Epidermal melanocyte (primary cell): ENCODE measurements at regions not wholly inside any gene's neighbourhood (a gene's known extent, or its start where the extent isn't known, plus 50 kb on each side); places are given as distances from the start of the nearest gene placed in this dataset.
"Not testable (repeated sequence)": the region's sequence is repeated elsewhere in the genome, so short reads cannot be mapped to it uniquely, and the experiment has no call there.

Experiments
- DNase-seq: peaks from one replicate; pipeline ENCODE4 v3.0.0; 2011; ENCODE audit warnings: low spot score; ENCODE audit not compliant: insufficient read length

DNA sequence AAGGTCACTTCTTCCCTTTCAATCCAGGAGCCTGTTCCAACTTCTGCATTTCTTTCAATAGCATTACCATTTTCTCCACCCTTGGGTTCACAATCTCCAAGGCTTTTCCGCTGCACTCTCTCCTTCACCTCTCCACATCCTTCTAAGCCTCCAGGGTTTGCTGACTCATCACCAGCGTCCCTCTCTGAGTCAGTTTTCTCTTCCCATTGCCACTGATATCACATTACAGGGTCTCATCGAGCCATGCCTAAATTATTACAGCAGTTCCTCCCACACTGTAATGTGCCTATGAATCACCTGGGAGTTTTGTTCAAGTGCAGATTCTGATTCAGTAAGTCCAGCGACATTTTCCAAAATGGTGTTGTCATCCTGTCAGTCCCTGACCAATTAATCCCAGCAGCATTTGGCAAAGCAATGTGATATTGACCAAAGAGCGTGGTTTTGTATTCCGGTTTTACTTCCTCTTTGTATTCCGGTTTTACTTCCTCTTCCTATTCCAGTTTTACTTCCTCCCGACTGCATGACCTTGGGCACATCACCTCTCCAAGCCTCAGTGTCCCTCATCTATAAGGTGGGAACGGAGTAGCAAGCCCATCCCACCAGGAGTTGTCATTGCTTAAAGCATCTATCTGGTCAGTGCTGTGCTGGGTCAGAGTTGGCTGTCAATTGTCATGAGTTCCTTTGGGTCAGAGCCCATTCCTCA is 208.3 kb upstream of the NBPF12 start:
- DNase-seq = not testable (repeated sequence)

DNA sequence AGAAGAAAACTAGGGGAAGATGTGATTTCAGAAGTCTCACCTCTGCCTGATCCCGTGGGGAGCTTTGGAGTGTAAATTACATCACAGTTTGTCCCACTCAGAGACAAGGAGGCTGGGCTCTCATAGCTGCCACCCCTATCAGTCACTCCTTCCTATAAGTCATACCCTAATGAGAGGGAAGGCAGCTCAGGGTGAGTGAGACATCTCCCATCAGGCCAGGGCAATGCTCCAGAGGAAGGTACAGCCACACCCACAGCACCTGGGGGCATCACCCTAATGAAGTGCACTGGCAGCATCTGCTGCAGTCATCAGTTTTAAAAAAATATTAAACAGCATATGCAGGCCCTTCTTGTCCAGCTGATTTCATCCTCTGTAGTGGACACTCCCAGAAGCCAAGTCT is 223.1 kb upstream of the NBPF12 start:
- DNase-seq = not testable (repeated sequence)

DNA sequence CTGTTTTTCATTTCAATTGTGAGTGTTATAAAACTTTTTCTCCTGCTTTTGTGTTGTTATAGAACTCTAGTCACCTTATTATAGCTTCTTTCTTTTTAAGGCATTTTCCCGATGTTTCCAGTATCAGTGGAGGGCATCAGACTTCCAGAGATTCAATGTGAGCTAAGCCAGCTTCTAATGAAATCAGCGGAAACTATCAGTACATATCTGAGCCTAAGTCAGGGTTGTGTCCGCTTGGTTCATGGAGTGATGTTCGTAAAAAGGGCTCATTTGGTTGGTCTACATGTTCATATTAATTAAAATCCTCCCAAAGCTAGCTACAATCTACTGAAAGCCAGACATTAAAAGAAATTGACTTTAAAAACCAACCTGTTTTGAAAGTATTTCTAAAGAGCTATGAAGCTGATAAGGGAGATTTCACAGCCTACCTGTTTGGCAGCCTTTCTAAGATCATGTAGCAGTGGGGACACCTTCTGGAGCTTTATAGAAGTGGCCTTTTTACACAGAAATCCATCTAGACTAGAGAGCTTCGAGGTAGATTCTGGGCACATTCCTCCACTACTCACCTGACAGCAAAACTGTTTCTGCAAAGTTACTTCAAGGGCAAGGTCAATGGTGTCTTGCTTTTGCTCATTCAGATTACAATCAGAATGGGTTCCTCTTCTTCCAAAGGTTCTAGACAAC is 227.1 kb upstream of the NBPF12 start:
- not testable (repeated sequence) for DNase-seq

DNA sequence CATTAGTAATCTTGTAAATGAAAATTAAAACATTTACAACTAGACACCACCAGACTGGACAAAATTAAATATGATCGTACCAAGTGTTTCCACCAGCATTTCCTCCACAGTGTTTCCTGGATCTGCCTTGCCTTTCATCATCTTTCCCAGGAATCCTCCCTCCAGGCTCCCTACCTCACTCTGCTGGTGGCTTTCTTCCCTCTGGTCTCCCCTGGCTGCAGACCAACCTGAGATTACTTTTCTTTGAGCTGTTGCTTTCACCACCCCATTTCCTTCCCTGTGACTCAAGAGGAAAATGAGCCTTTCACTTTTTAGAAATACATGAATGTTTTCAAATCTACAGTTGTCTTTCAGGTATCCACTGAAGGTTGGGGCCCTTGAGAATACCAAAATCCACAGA is 228.8 kb upstream of the NBPF12 start:
- not testable (repeated sequence) for DNase-seq

DNA sequence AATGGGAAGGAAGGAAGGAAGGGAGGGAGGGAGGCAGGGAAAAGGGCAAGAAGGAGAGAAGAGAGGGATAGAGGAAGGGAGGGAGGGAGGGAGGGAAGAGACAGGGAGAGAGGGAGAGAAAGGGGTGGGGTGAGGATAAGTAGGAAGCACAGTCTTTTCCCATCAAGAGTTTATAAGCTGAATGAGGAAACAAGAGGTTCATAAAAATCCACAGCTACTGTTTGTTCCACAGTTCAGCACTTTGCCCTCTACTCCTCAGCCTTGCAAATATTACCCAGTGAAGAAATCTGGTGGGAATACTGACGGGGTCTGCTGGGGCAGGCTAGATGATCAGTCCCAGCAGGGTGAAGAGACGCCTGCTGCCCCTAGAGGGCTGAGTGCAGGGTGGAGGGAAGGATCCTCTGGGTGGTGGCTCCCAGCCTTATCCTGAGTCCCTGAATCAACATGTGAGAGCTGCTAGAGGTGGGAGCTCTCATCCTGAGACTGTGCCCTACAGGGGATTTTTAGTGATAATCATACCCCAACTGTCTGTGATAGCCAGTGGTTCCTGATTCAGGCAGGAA is 233.9 kb upstream of the NBPF12 start:
- DNase-seq = not testable (repeated sequence)

DNA sequence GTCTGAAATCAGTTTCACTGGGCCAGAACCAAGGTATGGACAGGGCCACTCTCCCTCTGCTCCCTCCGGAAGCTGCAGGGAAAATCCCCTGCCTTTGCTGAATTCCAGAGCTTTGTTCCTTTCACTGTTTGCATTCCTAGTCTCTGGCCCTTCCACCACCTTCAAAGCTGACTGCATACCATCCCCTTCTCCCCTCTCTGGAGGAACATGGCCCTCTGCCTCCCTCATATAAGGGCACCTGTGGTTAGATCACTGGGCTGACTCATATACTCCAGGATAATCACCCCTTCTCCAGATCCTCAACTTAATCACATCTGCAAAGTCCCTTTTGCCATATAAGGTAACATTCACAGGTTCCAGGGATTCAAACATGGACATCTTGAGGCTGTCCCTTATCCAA is 236.8 kb upstream of the NBPF12 start:
- DNase-seq = not testable (repeated sequence)

DNA sequence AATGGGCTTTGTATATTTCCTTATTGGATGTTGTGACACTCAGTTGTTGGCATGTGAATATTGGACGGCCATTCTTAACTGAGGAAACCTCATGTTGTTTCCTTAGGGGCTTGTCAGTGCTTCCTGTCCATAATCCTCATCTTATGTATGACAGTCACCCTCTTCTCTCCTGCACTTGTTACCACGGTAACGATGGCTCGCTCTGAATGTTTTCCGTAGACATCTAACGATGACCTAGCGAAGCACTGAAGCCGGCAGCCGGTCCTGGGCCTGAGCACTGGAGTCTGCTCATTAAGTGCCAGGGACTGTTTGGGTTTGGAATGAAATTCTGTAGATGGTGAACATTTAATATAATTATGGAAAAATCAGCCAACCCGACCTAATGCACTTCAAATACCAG is 242.7 kb upstream of the NBPF12 start:
- not testable (repeated sequence) for DNase-seq

DNA sequence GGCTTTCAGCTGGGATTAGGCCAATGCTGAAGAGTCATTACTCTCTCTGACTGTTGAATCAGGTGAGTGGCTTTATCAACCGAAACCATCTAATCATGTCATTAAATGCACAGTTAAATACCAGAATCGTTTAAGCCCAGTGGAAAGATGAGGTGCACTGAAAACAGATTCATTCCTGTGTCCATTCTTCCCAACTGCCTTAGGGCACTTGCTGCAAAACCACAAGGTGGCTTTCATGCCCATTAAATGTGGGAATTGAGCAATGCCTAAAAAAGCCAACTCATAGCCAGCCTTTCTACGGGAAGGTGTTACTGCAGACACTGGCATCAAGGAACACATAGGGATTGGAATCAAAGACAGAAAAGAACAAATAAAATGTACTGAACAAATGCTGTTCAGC is 246.3 kb upstream of the NBPF12 start:
- DNase-seq = not testable (repeated sequence)

DNA sequence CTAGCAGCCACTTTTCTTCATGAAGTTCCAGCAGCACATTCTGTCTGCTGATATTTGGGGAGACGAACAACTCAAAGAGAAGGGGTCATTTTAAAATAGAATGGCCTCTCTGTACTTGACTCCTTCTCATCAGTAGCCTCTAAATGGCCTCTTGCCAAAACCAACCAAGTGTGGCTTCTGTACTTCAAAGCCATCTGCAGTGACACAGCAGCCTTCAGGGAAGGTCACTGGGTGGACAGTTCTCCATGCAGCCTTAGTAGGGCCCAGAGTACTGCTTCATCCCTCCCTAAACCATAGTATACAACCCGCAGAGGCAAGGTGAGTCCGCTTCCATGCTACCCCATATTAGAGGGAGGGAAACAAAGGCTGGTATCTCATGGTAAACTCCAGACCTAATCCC is 249.2 kb upstream of the NBPF12 start:
- DNase-seq = not testable (repeated sequence)

DNA sequence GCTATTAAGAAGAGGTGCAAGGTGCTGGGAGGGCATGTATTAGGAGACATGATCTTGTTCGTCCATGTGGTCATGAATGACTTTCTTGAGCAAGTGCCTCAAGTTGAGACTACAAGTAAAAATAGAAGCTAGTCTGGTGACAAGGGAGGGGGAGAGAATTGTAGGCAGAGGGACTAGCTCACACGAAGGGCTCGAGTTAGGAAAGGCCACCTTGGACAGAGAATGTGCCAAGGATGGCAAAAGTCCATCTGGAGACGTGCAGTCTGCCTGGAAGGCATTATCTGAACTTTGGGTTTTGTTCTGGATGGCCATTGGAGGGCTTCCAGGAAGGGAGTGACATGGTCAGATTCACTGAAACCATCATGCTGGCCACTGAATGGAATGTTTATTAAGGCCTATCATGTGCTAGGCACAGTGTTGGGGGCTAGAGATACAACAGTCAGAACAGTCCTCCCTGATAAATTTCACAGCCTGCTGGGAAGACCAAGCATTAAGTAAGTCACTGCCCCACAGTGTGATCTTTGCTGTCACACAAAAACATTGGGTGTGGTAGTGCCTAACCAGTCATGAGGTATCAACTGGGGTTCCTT is 251.3 kb upstream of the NBPF12 start:
- DNase-seq = not testable (repeated sequence)

DNA sequence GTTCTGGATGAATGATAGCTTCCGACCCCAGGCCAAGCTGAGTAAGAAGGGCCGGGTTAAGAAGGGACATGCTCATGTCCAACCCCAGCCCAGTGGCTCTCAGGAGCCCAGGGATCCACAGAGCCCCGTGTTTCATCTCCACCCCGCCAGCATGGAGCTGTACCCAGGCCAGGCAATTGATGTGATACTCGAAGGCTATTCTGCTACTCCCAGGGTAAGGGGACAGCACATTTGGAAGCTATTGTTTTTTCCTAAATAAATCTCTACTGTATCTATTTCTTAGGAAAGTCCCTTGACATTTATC is 255.0 kb upstream of the NBPF12 start:
- not testable (repeated sequence) for DNase-seq

DNA sequence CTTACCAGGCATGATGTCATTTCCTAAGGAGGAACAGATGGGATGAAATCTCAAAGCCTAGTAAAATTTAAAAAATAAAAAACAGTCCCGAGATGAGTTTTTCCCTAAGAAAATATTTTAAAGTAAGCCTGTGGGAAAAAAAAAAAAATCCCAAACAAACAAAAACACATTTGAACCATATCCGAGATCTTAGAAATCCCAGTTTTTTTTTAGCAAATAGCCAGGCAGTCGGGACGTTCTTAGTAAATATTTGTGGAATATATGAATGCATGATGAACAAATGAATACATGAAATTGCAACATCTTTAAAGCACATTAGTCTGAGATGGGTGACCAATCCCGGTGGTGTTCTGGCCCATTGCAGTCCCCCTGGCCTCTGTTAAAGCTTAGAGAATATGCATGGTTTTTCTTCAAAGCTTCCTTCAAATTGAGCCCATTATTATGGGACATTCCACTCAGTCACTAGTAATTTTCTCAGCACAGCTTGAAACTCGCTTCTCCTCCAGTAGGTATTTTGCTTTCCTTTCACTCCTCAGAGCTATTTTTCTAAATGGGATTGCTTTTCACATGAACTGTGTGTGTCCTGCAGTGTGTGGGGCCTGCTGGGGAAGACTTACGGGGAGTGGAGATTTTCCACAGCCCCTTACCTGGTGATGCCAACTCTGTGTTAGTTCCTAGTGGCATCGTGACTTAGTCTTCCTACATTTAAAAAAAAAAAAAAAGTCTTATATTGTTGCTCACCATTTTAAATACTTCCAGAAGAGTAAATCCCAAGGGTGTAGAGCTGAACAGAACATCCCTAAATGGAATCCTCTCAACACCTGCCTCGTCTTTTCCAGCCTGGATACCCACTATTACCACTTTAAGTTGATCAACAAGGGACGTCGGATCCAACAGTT is 255.6 kb upstream of the NBPF12 start:
- DNase-seq = not testable (repeated sequence)

DNA sequence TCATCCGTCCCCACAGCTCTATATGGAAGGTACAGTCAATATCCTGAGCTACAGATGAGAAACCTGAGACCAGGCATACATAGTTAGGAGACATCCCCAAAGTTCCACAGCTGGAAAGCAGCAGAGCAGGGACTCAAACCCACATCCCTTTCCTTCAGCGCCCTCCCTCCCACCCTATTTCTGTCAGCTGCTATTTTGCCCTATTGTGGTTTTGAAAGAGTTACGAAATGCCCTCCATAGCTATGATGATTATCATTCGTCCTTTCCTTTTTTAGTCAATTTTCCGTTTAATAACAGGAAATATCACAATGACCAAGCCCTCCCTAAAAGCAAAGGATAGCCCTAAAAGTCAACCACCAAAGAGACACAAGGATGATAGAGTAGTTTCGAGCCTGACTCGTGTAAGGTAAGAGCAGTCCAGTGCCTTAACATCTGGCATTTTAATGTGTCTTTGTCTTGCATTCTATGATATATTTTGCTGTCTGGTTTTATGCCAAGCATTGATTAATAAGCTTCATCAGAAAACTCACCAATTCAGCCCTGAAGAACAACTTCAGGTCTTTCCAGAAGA is 264.3 kb upstream of the NBPF12 start:
- DNase-seq = not testable (repeated sequence)

DNA sequence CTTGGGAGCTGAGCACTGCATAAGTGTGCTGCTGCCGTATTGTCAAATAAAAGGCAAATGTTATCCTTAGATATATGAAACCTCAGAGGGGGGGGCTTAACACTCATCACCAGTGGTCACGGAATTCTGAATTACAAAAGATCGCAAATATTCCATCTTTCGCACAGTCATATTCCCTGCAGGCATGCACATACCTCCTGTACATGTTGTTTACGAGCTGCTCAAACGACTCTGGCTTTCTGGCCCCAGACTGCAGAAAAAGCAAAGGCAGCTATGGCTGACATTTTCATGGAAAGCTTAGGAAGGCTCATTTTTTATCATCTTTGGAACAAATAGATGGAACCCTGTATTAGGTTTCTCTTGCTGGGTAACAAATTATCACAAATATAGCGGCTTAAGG is 265.5 kb upstream of the NBPF12 start:
- DNase-seq = not testable (repeated sequence)

DNA sequence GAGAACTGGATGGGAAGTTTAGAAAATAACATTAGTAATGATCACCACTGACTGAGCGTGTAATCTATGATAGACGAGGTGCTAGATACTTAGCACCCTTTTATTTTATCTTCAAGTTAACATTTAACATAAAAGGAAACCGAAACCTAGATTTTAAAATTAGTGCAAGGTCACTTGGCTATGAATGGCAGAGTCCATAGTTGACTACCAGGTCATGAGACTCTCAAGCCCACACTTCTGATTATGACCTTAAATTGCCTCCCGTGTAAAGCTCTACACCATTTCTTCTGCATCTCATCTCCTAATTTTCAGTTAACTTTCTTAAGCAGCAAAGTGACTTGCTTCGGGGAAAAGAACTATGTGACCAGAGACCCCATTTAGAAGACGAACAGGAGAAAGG is 266.5 kb upstream of the NBPF12 start:
- not testable (repeated sequence) for DNase-seq

DNA sequence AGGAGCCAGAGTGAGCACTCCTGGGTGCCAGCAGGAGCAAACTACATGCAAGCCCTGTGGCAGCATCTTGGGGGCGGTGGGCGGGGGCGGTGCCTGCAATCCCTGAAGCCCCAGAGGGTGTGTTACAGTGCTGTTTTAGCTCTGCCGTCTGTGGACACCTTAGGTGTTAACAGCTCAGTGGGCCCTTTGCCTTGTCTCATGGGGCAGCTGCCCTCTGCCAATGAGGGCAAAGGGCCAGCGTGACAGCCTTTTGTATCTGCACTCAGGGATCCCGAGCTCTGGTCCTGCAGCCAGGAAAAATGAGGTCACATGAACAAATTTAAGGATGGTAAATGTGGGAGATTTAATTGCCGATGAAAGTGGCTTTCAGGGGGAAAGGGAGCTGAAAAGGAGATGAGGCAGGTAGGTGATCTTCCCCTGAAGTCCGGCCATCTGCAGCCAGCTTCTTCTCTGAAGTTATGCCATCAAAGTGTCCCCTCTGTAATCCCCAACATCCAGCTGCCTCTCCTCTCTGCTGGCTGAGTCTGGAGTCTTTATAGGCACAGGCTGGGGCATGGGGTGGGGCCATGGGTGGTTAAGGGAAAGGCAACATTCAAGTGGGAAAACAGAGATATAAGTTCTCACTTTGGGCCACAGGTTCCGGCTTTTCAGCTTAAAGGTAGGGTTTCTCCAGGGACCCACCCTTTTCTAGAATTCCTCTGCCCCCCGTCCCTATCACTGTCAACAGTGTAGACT is 267.1 kb upstream of the NBPF12 start:
- DNase-seq = not testable (repeated sequence)

DNA sequence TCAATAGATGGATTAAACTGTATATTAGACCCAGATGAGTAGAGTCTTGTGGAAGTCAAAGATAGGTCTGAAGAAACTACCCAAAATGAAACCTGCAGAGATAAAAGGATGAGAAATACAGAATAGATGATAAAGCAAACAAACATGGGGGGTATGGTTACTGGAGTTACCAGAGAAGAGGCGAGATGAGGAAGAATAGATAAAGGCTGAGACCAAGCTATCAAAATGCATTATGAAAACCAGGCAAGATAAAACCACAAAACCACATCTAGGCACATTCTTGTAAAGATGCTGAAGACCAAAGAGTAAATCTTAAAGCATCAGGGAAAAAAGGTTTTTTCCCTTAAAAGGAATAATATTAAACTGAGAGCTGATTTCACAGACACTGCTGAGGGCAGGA is 271.8 kb upstream of the NBPF12 start:
- not testable (repeated sequence) for DNase-seq

DNA sequence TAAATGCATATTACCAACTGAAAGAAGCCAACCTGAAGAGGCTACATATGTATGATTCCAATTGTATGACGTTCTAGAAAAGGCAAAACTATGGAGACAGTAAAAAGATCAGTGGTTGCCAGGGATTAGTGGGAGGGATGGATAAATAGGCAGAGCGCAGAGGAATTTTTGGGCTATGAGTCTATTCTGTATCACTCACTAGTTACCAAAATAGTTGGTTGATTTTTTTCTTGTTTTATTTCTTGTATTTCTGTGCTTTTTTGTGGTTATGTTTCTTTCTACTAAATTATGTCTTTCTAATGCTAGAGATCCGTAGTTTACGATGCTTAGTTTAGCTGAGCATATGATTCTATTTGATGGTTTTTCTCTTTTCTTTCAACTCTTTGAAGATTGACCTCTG is 277.9 kb upstream of the NBPF12 start:
- not testable (repeated sequence) for DNase-seq

DNA sequence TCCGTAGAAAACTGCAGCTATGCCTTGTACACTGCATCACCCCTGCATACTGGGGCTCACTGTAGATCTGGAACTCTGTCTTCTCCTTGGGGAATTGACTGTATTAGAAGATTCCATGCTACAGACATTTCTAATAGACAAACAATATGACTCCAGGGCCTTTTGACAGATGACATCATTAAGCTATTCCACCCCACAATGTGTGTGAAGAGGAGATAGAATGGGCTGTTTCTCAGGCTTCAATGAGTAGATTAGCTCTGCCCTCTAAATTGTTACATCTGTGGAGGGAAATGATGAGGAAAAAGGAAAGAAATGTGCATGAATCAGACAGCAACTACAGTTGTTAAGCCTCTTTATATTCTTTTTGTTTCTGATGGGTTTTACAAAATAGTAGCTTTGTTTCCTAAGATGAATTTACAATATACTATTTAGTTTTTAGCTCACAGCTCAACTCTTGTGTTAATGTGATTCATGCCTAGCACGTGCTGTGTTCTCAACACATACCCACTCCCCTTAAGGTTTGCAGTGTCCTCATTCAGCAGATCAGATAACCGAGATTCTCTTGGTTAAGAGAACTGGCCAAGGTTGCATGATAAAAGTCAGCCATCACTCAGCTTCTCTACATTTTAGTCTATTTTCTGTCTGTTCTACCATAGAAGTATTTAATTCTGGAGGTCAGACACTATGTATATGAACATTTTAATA is 281.6 kb upstream of the NBPF12 start:
- DNase-seq = not testable (repeated sequence)

DNA sequence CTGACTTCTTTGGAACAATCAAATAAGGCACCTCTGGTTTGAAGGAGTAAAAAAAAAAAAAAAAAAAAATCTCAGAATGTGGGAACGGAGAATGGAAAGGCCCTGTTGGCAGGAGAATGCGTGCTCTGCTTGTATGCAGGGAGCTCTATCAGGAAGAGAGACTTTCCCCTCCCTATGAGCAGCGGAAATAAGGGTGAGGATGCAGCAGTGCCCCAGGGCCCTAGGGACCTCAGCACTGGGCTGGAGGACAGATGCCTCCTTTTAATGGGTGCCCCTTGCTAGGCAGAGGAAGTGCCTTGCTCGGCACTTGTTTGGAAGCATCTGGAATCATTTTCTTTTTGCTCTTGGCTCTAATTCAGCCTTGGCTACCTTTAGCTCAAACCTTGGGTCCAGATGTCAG is 283.4 kb upstream of the NBPF12 start:
- not testable (repeated sequence) for DNase-seq
